GM18870 (cell line): ENCODE measurements at regions not wholly inside any gene's neighbourhood (a gene's known extent, or its start where the extent isn't known, plus 50 kb on each side); places are given as distances from the start of the nearest gene placed in this dataset.
"Not testable (repeated sequence)": the region's sequence is repeated elsewhere in the genome, so short reads cannot be mapped to it uniquely, and the experiment has no call there.

Experiments
- ATAC-seq: cut with Tn5 transposase; IDR thresholded peaks from one replicate; pipeline ENCODE4 v1.9.1; 2021; ENCODE audit warnings: moderate library complexity; ENCODE audit not compliant: unreplicated experiment

DNA sequence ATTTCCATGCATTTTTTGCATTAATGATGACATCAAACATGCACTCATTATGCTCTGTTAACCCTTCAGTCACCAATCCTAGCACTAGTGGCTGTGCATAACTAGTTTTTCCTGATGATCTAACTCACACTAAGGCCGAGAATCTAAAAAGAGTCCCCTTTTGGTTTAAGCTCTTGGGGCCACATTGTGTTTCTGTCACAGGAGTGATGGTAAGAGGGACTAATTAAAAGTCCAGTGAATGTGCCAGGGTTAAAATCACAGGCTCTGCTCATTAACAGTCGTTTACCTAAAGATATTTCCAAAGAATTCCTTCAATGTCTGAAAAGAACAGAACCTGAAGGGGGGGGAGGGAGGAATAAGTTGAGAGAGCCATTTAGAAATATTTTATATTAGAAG lies 359.0 kb upstream of the ANKRD30A start:
- ATAC-seq = no peak

DNA sequence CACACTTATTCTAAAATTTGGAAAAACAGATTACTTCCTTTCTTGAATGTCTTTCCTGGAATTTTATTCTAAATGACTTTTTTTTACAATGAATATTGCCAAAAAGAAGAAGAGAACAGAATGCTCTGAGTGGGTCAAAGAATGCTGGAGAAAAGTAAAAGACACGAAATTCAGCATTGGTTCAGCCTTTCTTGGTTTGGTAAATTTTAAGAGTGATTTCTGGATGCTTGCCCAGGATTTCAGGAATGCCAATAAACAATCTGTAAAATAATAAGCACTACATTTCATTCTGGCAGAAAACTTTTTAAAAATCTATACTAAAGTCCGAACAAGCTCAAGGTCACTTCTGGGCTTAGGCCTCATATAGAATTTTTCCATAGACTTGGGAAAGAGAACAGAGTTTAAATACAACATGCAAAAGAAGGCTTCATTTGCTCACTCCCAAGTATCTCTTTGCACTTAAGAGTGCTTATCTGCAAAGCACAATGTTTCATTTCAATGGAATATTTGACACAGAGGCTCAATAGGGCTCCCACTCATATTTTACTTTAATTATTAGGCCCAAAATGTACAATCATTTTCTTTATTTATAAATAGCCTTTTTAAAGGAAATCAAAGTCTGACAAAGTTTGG lies 359.5 kb upstream of the ANKRD30A start:
- ATAC-seq = no peak

DNA sequence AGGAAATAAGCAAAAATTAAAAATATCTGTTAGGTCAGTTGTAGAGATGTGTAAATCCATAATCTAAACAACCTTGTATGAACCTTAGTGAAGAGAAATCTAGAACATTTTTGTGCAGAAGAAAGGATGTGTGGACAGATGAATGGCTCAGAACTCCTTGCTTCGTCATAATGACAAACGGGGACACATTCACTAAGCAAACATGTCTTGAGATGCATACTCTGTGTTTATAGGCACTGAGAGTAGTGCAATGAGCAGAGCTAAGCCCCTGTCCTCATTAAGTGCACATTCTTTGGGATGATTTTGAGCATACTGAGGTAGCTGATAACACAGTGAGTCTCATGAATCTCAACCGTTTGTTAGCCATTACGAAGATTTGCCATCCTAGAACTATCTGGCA lies 360.6 kb upstream of the ANKRD30A start:
- no peak for ATAC-seq

DNA sequence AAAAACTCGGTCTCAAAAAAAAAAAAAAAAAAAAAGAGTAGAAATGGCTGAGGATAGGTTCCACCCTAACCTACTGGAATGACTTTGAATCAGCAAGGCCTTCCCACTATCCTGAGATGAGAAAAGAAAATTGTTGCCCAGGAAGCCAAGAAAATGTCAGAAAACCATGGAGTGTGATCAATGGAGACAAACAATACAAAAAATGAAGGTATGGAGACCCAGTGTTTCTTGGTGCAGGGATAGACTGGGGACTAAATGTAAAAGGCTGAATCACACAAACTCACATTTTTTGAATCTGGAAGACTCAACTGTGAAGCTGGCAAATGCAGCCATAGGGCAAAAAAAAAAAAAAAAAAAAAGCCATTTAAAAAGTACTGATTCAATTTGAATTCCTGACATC lies 364.3 kb upstream of the ANKRD30A start:
- ATAC-seq = no peak

DNA sequence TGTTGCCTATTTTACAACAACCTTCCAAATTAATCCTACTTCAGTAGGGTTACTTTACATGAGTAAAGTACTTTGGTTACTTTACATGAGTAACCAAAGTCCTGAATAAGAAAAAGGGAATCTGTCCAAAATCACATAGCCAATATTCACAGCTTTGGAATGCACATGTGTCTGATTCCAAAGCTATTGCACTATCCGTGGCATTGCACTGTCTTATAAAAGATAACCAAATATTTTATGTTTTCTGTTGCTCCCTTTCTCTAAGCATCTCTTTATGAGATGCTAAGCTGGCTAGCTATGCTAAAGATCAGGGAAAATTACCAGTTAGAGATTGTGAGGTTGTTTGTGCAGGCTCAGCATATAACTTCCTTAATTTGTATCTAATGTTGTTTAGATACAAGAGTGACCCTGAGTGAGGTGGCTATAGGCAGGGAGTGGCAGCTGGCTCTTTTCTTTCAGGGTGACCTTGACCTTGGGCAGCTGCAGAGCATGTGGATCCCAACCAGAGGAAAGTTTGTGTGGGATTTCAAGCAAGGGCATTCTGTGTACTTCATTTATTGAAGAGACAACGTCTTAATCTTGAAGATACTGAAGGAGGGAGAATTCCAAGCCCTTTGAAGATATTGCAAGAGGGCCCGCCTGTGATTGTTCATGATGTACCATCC lies 366.1 kb upstream of the ANKRD30A start:
- ATAC-seq = no peak

DNA sequence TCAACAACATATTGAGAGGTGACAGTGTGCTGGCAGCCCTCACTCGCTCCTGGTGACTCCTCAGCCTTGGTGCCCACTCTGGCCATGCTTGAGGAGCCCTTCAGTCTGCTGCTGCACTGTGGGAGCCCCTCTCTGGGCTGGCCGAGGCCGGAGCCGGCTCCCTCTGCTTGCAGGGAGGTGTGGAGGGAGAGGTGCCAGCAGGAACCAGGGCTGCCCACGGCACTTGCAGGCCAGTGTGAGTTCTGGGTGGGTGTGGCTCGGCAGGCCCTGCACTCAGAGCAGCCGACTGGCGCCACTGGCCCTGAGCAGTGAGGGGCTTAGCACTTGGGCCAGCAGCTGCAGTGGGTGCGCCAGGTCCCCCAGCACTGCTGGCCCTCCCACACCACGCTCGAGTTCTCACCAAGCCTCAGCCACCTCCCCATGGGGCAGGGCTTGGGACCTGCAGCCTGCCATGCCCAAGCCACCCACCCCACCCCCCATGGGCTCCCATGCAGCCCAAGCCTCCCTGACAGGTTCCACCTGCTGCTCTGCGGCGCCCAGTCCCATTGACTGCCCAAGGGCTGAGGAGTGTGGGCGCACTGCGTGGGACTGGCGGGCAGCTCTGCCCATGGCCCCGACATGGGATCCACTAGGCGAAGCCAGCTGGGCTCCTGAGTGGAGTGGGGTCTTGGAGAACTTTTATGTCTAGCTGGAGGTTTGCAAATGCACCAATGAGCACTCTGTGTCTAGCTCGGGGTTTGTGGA lies 377.1 kb upstream of the ANKRD30A start:
- ATAC-seq = no peak

DNA sequence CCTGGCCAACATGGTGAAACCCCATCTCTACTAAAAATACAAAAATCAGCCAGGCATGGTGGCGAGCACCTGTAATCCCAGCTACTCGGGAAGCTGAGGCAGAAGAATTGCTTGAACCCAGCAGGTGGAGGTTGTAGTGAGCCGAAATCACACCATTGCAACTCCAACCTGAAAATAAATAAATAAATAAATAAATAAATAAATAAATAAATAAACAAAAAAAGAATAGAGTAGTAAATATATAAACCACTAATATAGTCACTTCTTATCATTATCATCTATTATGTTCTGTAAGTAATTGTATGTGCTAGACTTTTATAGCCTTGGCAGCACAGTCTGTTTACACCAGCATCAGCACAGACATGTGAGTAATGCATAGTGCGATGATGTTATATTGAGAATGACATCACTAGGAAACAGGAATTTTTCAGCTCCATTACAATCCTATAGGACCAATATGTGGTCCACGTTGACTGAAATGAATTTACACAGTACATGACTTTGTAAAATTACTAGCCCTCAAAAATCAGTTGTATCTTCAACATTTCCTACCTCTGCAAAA lies 385.4 kb upstream of the ANKRD30A start:
- ATAC-seq = no peak

DNA sequence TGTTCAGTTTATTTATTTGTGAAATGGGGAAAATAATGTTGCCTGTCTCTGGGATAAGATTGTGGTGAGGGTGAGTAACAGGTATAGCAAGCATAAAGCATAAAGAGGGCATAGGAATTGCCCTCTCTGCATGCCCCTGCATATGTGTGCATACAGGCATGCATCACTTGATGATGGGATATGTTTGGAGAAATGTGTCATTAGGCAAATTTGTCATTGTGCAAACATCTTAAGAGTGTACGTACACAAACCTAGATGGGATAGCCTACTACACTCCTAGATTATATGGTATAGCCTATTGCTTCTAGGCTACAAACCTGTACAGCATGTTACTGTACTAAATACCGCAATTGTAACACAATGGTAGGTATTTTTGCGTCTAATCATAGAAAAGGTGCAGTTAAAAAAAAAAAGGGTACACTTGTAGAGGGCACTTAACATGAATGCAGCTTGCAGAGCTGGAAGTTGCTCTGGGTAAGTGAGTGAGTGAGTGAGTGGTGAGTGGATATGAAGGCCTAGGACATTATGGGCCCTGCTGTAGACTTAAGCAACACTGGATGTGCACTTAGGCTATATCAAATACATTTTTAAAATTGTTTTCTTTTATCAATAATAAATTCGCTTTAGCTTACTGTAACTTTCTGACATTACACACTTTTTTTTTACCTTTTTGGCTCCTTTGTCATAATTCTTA lies 386.5 kb upstream of the ANKRD30A start:
- ATAC-seq = no peak

DNA sequence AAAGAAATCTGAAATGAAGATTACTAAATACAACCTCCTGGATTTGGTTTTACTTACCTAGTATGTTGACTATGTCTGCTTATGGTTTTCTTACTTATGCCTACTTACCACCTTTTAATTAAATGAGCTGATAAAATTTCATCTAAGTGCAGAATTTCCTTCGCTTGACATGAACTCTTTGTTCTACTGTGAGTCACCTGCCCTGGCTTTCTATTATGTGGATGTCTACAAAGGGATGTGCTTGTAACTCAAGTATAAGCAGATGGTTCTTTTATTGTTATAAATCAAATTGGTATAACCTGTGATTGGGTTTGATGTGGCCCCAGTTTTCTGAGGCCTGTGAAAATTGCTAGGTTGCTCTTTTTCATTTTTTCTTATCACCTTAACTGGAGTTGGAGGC lies 389.1 kb upstream of the ANKRD30A start:
- no peak for ATAC-seq

DNA sequence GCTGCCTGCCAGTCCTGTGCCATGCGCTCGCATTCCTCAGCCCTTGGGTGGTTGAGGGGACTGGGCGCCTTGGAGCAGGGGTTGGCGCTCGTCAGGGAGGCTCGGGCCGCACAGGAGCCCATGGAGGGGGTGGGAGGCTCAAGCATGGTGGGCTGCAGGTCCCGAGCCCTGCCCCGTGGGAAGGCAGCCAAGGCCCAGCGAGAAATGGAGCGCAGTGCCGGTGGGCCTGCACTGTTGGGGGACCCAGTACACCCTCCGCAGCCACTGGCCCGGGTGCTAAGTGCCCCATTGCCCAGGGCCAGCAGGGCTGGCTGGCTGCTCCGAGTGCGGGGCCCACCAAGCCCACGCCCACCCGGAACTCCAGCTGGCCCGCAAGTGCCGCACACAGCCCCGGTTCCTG lies 390.8 kb upstream of the ANKRD30A start:
- ATAC-seq = not testable (repeated sequence)

DNA sequence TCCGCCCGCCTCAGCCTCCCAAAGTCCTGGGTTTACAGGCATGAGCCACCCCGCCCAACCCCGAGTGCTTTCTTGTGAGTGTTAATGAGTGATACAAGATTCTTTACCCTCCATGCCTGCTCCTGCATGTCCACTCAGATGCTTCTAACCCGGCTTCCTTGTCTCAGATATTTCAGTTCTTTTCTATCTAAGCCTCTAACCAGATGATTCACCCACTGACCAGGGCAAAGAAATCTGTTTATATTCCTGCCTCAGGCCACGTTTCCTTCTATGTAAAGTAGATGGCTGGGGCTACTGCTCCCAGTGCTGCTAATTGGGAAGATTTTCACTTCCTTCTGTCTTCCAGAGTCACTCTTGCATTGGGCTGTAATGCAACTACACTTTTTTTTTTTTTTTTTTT lies 395.1 kb upstream of the ANKRD30A start:
- ATAC-seq = no peak

DNA sequence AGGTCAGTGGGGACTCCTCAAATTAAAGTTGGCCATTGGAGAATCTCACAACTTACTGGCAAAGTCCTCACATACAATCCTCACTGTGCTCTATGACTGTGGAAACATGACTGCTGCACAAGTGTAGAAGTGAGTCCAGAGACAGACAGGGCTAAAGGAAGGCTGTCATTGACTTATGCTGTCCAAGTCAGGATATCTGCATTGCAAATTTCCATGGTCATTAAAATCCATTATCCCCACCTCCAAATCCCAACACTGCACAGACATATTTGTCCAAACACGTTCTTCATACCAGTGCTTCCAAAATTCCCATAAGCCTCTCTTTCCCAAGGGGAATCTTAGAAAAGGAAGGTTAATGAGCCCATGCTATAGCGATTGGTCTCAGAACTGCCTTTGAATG lies 396.8 kb upstream of the ANKRD30A start:
- no peak for ATAC-seq

DNA sequence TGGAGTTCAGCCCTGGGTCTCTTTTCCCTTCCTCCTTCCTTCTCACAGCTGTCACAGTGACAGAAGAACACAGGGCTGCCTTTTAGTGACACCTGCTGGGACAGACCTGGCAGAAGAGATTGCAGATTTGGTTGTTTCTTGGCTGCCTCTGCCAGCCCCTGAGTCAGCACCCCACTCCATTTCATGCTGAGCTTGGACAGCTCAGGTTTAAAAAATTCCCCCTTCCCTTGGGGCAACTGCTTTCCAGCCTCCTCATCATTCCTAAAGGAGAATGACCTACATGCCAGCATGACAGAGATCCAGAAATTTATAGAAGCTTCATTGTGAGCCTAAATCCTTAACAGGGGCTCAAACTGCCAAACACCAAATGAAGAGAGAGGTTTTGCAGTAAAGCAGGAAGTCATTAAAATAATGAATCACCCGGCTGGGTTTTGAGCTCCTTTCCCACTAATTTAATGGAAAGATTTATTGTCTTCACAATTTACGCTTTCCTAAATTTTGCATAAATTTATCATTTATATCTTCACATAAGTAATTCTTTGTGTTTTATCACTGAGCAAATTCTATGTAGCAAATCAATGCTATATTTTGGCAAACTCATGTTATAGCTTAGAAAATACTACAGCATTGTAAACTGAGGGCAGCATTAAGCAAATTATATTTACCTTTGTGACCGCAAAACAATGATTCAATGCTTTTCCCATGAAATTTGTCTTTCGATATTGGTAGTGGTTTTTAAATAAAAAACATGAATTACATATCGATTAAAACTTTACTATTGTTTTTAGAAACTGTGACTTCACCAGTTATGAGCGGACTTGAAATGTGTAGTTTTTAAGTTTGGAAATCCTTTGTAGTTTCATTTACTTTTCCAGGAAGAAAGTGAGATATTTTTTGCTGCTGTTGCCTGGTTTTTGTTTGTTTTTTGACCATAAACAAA lies 399.5 kb upstream of the ANKRD30A start:
- no peak for ATAC-seq

DNA sequence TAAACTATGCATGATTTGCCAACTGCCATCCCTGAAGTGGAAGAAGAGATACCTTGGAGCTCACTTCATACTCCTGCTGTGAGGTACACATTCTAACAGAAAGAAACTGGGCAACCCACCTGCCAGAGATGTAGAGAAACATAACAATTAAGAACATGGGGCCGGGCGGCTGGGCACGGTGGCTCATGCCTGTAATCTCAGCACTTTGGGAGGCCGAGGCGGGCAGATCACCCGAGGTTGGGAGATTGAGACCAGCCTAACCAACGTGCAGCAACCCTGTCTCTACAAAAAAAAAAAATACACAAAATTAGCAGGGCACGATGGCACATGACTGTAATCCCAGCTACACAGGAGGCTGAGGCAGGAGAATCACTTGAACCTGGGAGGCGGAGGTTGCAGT lies 402.6 kb upstream of the ANKRD30A start:
- ATAC-seq = no peak

DNA sequence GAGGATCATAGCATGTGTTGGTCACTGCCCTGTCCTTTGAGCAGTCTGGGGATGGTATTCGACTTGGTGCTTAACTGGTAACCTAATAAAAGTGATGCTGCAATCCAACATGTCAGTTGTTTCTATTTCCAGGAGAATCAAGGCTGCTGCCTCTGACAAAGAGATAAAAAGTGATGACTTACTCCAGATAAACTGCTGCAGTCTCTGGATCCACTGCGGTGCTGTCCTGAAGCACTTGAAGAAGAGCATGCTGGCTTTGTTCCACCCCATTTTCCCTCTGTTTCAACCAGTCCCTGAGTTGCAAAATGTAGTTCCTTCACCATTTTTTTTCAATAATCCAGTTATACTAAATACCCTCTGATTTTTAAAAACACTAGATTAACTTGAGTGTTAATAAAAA lies 403.5 kb upstream of the ANKRD30A start:
- ATAC-seq = no peak

DNA sequence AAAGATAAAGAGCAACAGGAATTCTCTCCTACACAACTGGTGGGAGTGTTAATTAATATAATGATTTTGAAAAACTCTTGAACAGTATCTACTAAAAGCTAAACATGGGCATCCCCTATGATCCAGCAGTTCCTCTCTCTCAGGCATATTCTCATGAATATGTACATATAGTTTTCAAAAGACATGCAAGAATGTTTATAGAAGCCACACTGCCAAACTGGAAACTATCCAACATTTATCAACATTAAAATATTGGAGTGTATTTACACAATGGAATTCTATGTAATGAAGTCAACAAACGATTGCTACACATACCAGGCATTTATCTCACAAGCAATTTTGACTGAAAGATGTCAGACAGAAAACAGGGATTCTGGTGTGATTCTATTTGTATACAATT lies 404.5 kb upstream of the ANKRD30A start:
- ATAC-seq = no peak

DNA sequence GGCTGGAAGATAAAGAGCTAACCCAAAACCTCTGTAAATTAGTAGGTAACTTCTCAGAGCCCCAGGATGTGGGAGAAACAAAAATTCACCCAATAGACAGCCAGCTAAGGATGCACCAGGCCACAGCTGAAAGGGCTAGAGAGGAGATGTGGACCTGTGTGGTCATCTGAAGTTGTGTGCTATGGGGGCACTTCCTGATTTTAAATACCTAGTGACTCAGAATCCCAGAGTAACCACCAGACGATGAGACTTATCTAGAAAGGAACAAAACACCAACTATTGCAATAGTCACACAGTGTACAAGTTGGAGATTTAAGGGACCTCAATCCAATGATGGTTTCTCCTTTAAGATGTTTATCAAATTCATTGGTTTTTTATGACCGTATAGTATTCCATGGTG lies 408.3 kb upstream of the ANKRD30A start:
- no peak for ATAC-seq

DNA sequence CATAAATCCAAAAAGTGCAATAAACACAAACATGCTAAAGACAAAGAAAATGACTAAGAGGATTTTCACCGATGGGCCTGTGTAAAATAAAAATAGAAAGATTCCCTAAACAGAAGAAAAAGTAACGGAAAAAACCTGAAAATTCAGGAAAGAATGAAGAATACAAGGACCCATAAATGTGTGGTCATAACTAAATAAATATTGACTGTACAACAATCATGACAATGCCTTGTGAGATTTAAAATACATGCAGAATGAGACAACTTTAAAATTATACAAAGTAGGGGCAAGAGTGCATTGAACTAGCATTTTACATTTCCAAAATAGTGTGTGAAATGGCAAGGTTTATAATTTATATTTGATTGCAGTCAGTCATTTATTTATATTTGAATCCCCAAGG lies 409.1 kb upstream of the ANKRD30A start:
- ATAC-seq = no peak

DNA sequence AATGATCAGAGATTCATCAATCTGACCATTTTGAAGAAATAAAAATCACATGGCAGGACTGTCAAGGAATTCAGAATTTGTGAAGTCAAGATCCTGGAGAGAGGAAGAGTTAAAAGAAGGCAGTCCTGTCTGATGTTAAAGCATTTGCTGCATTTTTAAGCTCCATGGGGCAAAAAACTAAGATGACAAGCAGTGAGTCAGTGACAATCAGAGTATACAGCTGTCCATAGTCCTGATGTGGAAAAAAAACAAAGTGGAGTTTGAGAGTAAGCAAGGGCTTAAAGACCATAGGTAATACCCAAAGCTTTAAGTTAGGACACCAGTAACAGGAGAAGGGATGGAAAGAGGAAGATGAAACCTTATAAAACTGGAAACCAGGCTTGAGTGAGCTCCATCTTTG lies 412.7 kb upstream of the ANKRD30A start:
- ATAC-seq = no peak

DNA sequence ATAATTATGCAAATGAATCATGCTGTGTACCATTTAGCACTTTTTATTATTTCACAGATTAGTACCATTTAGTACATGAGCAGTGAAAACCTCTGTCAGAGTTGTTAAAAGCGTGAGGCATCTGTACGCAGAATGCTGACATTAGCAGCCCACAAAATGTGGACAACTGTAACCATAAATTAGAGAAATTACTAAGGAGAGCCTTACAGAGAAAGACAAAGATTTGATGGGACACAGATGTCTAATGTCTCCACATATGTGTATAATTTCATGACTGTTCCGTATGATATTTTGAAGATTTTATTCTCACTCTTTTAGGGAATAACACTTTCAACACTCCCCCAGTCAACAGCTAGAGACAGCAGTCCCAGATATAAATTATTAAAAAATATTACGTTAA lies 414.0 kb upstream of the ANKRD30A start:
- ATAC-seq = no peak
